HuH-7 (cell line): ENCODE measurements at regions not wholly inside any gene's neighbourhood (a gene's known extent, or its start where the extent isn't known, plus 50 kb on each side); places are given as distances from the start of the nearest gene placed in this dataset.
"Not testable (repeated sequence)": the region's sequence is repeated elsewhere in the genome, so short reads cannot be mapped to it uniquely, and the experiment has no call there.

Experiments
- DNase-seq: peaks from one replicate; pipeline ENCODE4 v3.0.0; 2011; ENCODE audit warnings: low spot score

GRCh38 chr3:159234306-159234705 is 432.5 kb downstream of the MFSD1 start:
- no peak for DNase-seq

GRCh38 chr3:159236321-159236720 is 434.5 kb downstream of the MFSD1 start:
- no peak for DNase-seq

GRCh38 chr3:159237226-159237625 is 435.4 kb downstream of the MFSD1 start:
- no peak for DNase-seq

- no peak for DNase-seq
Observed at GRCh38 chr3:159238646-159239045, 436.8 kb downstream of the MFSD1 start.

- no peak for DNase-seq
Observed at GRCh38 chr3:159239059-159239458, 437.2 kb downstream of the MFSD1 start.

- DNase-seq, result no peak
Observed at GRCh38 chr3:159244933-159245332, 443.1 kb downstream of the MFSD1 start.

GRCh38 chr3:159245871-159246270 is 444.0 kb downstream of the MFSD1 start:
- DNase-seq, result no peak

- DNase-seq, result no peak
Observed at GRCh38 chr3:159246385-159246784, 444.5 kb downstream of the MFSD1 start.

GRCh38 chr3:159249472-159250174 is 447.8 kb downstream of the MFSD1 start:
- DNase-seq, result no peak

GRCh38 chr3:159250961-159251360 is 449.1 kb downstream of the MFSD1 start:
- no peak for DNase-seq

GRCh38 chr3:159252274-159252673 is 450.4 kb downstream of the MFSD1 start:
- DNase-seq, result no peak

- DNase-seq, result no peak
Observed at GRCh38 chr3:159252772-159253384, 451.0 kb downstream of the MFSD1 start.

- DNase-seq, result no peak
Observed at GRCh38 chr3:159253860-159254259, 452.0 kb downstream of the MFSD1 start.

- no peak for DNase-seq
Observed at GRCh38 chr3:159257954-159258353, 456.1 kb downstream of the MFSD1 start.

- no peak for DNase-seq
Observed at GRCh38 chr3:159258934-159259333, 457.1 kb downstream of the MFSD1 start.

GRCh38 chr3:159260049-159260662 is 458.3 kb downstream of the MFSD1 start:
- peak; percentile 4 for DNase-seq

- DNase-seq, result not testable (repeated sequence)
Observed at GRCh38 chr3:159261333-159261732, 459.5 kb downstream of the MFSD1 start.

GRCh38 chr3:159263750-159264553 is 462.1 kb downstream of the MFSD1 start:
- peak; percentile 7 for DNase-seq

- no peak for DNase-seq
Observed at GRCh38 chr3:159265705-159266104, 463.9 kb downstream of the MFSD1 start.

GRCh38 chr3:159266779-159267178 is 464.9 kb downstream of the MFSD1 start:
- peak; percentile 20 for DNase-seq

GRCh38 chr3:159271799-159272512 is 470.1 kb downstream of the MFSD1 start:
- DNase-seq, result no peak

GRCh38 chr3:159273070-159273469 is 471.2 kb downstream of the MFSD1 start:
- DNase-seq, result no peak
